DMS 273 (cell line): ENCODE measurements at regions not wholly inside any gene's neighbourhood (a gene's known extent, or its start where the extent isn't known, plus 50 kb on each side); places are given as distances from the start of the nearest gene placed in this dataset.
A peak's percentile ranks its signal among the peaks of the same experiment; 100 is the strongest.
"Not testable (repeated sequence)": the region's sequence is repeated elsewhere in the genome, so short reads cannot be mapped to it uniquely, and the experiment has no call there.

Experiments used
- DNase-seq: peaks from one replicate; lab custom pipeline; 2025; ENCODE audit not compliant: unreplicated experiment; lab: John Stamatoyannopoulos, UW

- peak; percentile 3 for DNase-seq
Measured at GRCh38 chr10:91745090-91745831, 53.0 kb upstream of the TNKS2 start.

GRCh38 chr10:91743465-91743864 is 54.8 kb upstream of the TNKS2 start:
- DNase-seq = no peak

- no peak for DNase-seq
Measured at GRCh38 chr10:91742229-91742628, 56.0 kb upstream of the TNKS2 start.

GRCh38 chr10:91741356-91741755 is 56.9 kb upstream of the TNKS2 start:
- no peak for DNase-seq

- DNase-seq = no peak
Measured at GRCh38 chr10:91740353-91740924, 57.8 kb upstream of the TNKS2 start.

- DNase-seq = not testable (repeated sequence)
Measured at GRCh38 chr10:91732265-91732664, 66.0 kb upstream of the TNKS2 start.

- not testable (repeated sequence) for DNase-seq
Measured at GRCh38 chr10:91729339-91729738, 68.9 kb upstream of the TNKS2 start.

GRCh38 chr10:91726355-91726754 is 71.9 kb upstream of the TNKS2 start:
- DNase-seq = no peak

- DNase-seq = no peak
Measured at GRCh38 chr10:91724933-91725332, 73.3 kb upstream of the TNKS2 start.

GRCh38 chr10:91713461-91714072 is 80.7 kb upstream of the PPP1R3C start:
- DNase-seq = no peak

GRCh38 chr10:91711885-91712680 is 79.2 kb upstream of the PPP1R3C start:
- no peak for DNase-seq

GRCh38 chr10:91709394-91709798 is 76.5 kb upstream of the PPP1R3C start:
- peak; percentile 4 for DNase-seq

- no peak for DNase-seq
Measured at GRCh38 chr10:91708174-91708861, 75.4 kb upstream of the PPP1R3C start.

- DNase-seq = no peak
Measured at GRCh38 chr10:91707236-91707635, 74.4 kb upstream of the PPP1R3C start.

- DNase-seq = no peak
Measured at GRCh38 chr10:91705948-91706670, 73.2 kb upstream of the PPP1R3C start.

GRCh38 chr10:91702620-91703019 is 69.7 kb upstream of the PPP1R3C start:
- DNase-seq = no peak

GRCh38 chr10:91700788-91701444 is 68.0 kb upstream of the PPP1R3C start:
- no peak for DNase-seq

- DNase-seq = no peak
Measured at GRCh38 chr10:91700273-91700672, 67.4 kb upstream of the PPP1R3C start.

GRCh38 chr10:91698258-91698657 is 65.4 kb upstream of the PPP1R3C start:
- DNase-seq = no peak
